HEK293T (cell line): ENCODE measurements at regions not wholly inside any gene's neighbourhood (a gene's known extent, or its start where the extent isn't known, plus 50 kb on each side); places are given as distances from the start of the nearest gene placed in this dataset.
"Not testable (repeated sequence)": the region's sequence is repeated elsewhere in the genome, so short reads cannot be mapped to it uniquely, and the experiment has no call there.

Source experiments
- BHLHE40 ChIP-seq: fragments of 450-650 bp; IDR thresholded peaks from 2 replicates; pipeline ENCODE4 v1.6.1; 2016; ENCODE audit warnings: mild to moderate bottlenecking, moderate library complexity, borderline replicate concordance
- CTBP1 ChIP-seq: fragments of 450-650 bp; IDR thresholded peaks from 2 replicates; pipeline ENCODE4 v1.6.1; 2016; ENCODE audit warnings: borderline replicate concordance
- FOXM1 ChIP-seq: fragments of 450-650 bp; IDR thresholded peaks from 2 replicates; pipeline ENCODE4 v1.6.1; 2017; ENCODE audit warnings: mild to moderate bottlenecking, borderline replicate concordance
- HDGF ChIP-seq: fragments of 450-650 bp; IDR thresholded peaks from 2 replicates; pipeline ENCODE4 v1.6.1; 2017; ENCODE audit warnings: antibody characterized with exemption, borderline replicate concordance
- L3MBTL2 ChIP-seq: fragments of 450-650 bp; conservative IDR thresholded peaks from 2 replicates; pipeline ENCODE4 v1.6.1; 2016; ENCODE audit warnings: mild to moderate bottlenecking
- LEF1 ChIP-seq: fragments of 450-650 bp; IDR thresholded peaks from 2 replicates; pipeline ENCODE4 v1.6.1; 2017; ENCODE audit warnings: mild to moderate bottlenecking, borderline replicate concordance
- ZNF384 ChIP-seq: fragments of 450-650 bp; IDR thresholded peaks from 2 replicates; pipeline ENCODE4 v1.6.1; 2016

- TF ChIP-seq LEF1, BHLHE40, L3MBTL2, ZNF384, FOXM1, HDGF, CTBP1: not testable (repeated sequence)
Observed at GRCh38 chr21:17219050-17219449, 293.8 kb upstream of the CXADR start.
